H1 (cell line): ENCODE measurements at regions not wholly inside any gene's neighbourhood (a gene's known extent, or its start where the extent isn't known, plus 50 kb on each side); places are given as distances from the start of the nearest gene placed in this dataset.

Source experiments
- CTCF ChIA-PET: fragments of 300-600 bp; sonication (Branson Sonifier 250); formaldehyde crosslinking; loops from one replicate; lab custom pipeline; 2021; ENCODE audit not compliant: partially characterized antibody; lab: Charles Lee
- POLR2A ChIA-PET: fragments of 300-600 bp; sonication (Branson Sonifier 250); formaldehyde crosslinking; loops from one replicate; lab custom pipeline; 2021; ENCODE audit warnings: inconsistent platforms; ENCODE audit not compliant: partially characterized antibody; lab: Charles Lee
- DNase-seq, 2 experiments: peaks; one replicate each; pipeline versions ENCODE4 v3.0.0 to v3.0.0-alpha.2; 2010 to 2022; ENCODE audit warnings: low spot score in 2 of 2, low read depth in 1 of 2, mixed read lengths in 1 of 2
- FAIRE-seq: peaks from 2 replicates; lab custom pipeline; 2011; peaks lifted over from hg19 to GRCh38; lab: Jason Lieb, UNC
- H2AFZ ChIP-seq: 2 replicates; pipeline ENCODE4 v1.8.1; 2012; ENCODE audit warnings: low read length, inconsistent platforms
- H2AK5ac ChIP-seq: 2 replicates; pipeline ENCODE4 v1.6.1; 2013; ENCODE audit warnings: low read depth, low read length
- H2BK120ac ChIP-seq: replicated peaks from 2 replicates; pipeline ENCODE3; 2013; ENCODE audit warnings: low read depth, low read length, inconsistent platforms
- H2BK12ac ChIP-seq: 2 replicates; pipeline ENCODE4 v1.6.1; 2013; ENCODE audit warnings: low read depth, low read length
- H2BK15ac ChIP-seq: 2 replicates; pipeline ENCODE4 v1.6.1; 2013; ENCODE audit warnings: low read length
- H2BK20ac ChIP-seq: 2 replicates; pipeline ENCODE4 v1.6.1; 2013; ENCODE audit warnings: low read length
- H2BK5ac ChIP-seq: 2 replicates; pipeline ENCODE4 v1.6.1; 2013; ENCODE audit warnings: low read depth, low read length
- H3K14ac ChIP-seq: 2 replicates; pipeline ENCODE4 v1.6.1; 2013; ENCODE audit warnings: inconsistent platforms; ENCODE audit not compliant: insufficient read length
- H3K18ac ChIP-seq: 2 replicates; pipeline ENCODE4 v1.6.1; 2013; ENCODE audit warnings: low read length; ENCODE audit errors: extremely low read depth
- H3K23ac ChIP-seq: 2 replicates; pipeline ENCODE4 v1.6.1; 2013; ENCODE audit warnings: inconsistent platforms; ENCODE audit not compliant: insufficient read length
- H3K23me2 ChIP-seq: 2 replicates; pipeline ENCODE4 v1.6.1; 2013; ENCODE audit warnings: low read depth, low read length
- H3K27ac ChIP-seq: 2 replicates; pipeline ENCODE4 v1.6.1; 2011; ENCODE audit warnings: low read depth, low read length, inconsistent platforms
- H3K27me3 ChIP-seq, 4 experiments: replicated peaks in 1 of 4; 1 replicate in 1 of 4; 2 replicates in 3 of 4; pipeline versions ENCODE4 v1.6.1 to v1.8.1; 2011 to 2013; ENCODE audit warnings: low read length in 3 of 4, mild to moderate bottlenecking in 3 of 4, inconsistent platforms in 2 of 4, mixed read lengths in 2 of 4, moderate library complexity in 1 of 4; ENCODE audit not compliant: control insufficient read depth in 3 of 4, insufficient read depth in 3 of 4; ENCODE audit errors: extremely low read depth in 1 of 4
- H3K36me3 ChIP-seq, 4 experiments: 2 replicates each; pipeline versions ENCODE4 v1.6.1 to v1.8.1; 2011 to 2013; ENCODE audit warnings: mild to moderate bottlenecking in 4 of 4, low read length in 3 of 4, moderate library complexity in 2 of 4, control low read depth in 1 of 4, inconsistent platforms in 1 of 4; ENCODE audit not compliant: insufficient read depth in 4 of 4, control insufficient read depth in 2 of 4
- H3K4ac ChIP-seq: replicated peaks from 2 replicates; pipeline ENCODE3; 2013; ENCODE audit warnings: low read length, low read depth, mixed read lengths, inconsistent platforms; ENCODE audit not compliant: insufficient read length
- H3K4me1 ChIP-seq, 4 experiments: replicated peaks in 1 of 4; 1 replicate in 1 of 4; 2 replicates in 3 of 4; pipeline versions ENCODE4 v1.6.1 to v1.8.1; 2011 to 2013; ENCODE audit warnings: low read length in 3 of 4, inconsistent platforms in 2 of 4, mixed read lengths in 1 of 4; ENCODE audit not compliant: insufficient read depth in 4 of 4, control insufficient read depth in 3 of 4
- H3K4me2 ChIP-seq, 2 experiments: 2 replicates each; pipeline versions ENCODE4 v1.6.1 to v1.8.1; 2011 to 2013; ENCODE audit warnings: low read depth in 2 of 2, low read length in 2 of 2, control low read depth in 1 of 2, inconsistent platforms in 1 of 2, mild to moderate bottlenecking in 1 of 2; ENCODE audit not compliant: insufficient read depth in 1 of 2
- H3K4me3 ChIP-seq, 4 experiments: fragments of 200-600, 300-600 bp in 1 of 4; sonication (generic), shearing (Covaris generic), sonication (Bioruptor Twin) in 1 of 4; 2 replicates each; pipeline versions ENCODE4 v1.5.1 to v1.8.1; 2011 to 2016; ENCODE audit warnings: low read length in 4 of 4, low read depth in 3 of 4, control low read depth in 2 of 4, inconsistent platforms in 2 of 4, mild to moderate bottlenecking in 2 of 4, mixed read lengths in 1 of 4, moderate library complexity in 1 of 4; ENCODE audit not compliant: insufficient read depth in 2 of 4; ENCODE audit errors: extremely low read depth in 1 of 4
- H3K56ac ChIP-seq: replicated peaks from 2 replicates; pipeline ENCODE3; 2013; ENCODE audit warnings: low read depth, mild to moderate bottlenecking, mixed read lengths, low read length, inconsistent platforms; ENCODE audit not compliant: insufficient read length
- H3K79me1 ChIP-seq: 2 replicates; pipeline ENCODE4 v1.6.1; 2013; ENCODE audit warnings: low read depth, low read length, control low read depth
- H3K79me2 ChIP-seq, 2 experiments: 2 replicates each; pipeline versions ENCODE4 v1.6.1 to v1.8.1; 2012 to 2013; ENCODE audit warnings: low read length in 2 of 2, mild to moderate bottlenecking in 2 of 2, inconsistent platforms in 1 of 2; ENCODE audit not compliant: insufficient read depth in 2 of 2, control insufficient read depth in 1 of 2
- H3K9ac ChIP-seq, 4 experiments: replicated peaks in 1 of 4; 1 replicate in 1 of 4; 2 replicates in 3 of 4; pipeline versions ENCODE4 v1.6.1 to v1.8.1; 2011 to 2013; ENCODE audit warnings: low read depth in 3 of 4, low read length in 3 of 4, control low read depth in 2 of 4, mild to moderate bottlenecking in 2 of 4, moderate library complexity in 2 of 4, inconsistent platforms in 1 of 4; ENCODE audit errors: extremely low read depth in 1 of 4
- H3K9me3 ChIP-seq, 2 experiments: 2 replicates each; pipeline versions ENCODE4 v1.6.1 to v1.8.1; 2012 to 2013; ENCODE audit warnings: mild to moderate bottlenecking in 2 of 2, moderate library complexity in 2 of 2, control low read depth in 1 of 2, inconsistent platforms in 1 of 2, low read depth in 1 of 2, low read length in 1 of 2, mixed read lengths in 1 of 2; ENCODE audit not compliant: insufficient read depth in 2 of 2
- H4K20me1 ChIP-seq, 2 experiments: replicated peaks in 1 of 2; 2 replicates each; pipeline versions ENCODE3 to v1.8.1; 2011 to 2013; ENCODE audit warnings: inconsistent platforms in 2 of 2, low read length in 2 of 2, mild to moderate bottlenecking in 1 of 2; ENCODE audit not compliant: insufficient read depth in 2 of 2, control insufficient read depth in 1 of 2
- H4K5ac ChIP-seq: 2 replicates; pipeline ENCODE4 v1.6.1; 2013; ENCODE audit warnings: low read length, low read depth, mixed read lengths, inconsistent platforms; ENCODE audit not compliant: insufficient read length
- H4K8ac ChIP-seq: 2 replicates; pipeline ENCODE4 v1.8.0; 2013; ENCODE audit warnings: mild to moderate bottlenecking, moderate library complexity, low read length, inconsistent platforms; ENCODE audit not compliant: insufficient read depth; ENCODE audit errors: extremely low read depth
- H4K91ac ChIP-seq: replicated peaks from 2 replicates; pipeline ENCODE3; 2013; ENCODE audit warnings: low read length, mixed read lengths, inconsistent platforms; ENCODE audit not compliant: insufficient read length
- ASH2L ChIP-seq: fragments of 200-600, 300-600 bp; sonication (generic); IDR thresholded peaks from one replicate; pipeline ENCODE4 v1.7.1; 2017; ENCODE audit warnings: low read length
- BACH1 ChIP-seq: IDR thresholded peaks from 2 replicates; pipeline ENCODE4 v1.6.1; 2012; ENCODE audit warnings: low read length, improper control_type of control experiment
- CBX5 ChIP-seq: fragments of 300-800, 300-1000 bp; sonication (generic); IDR thresholded peaks from 2 replicates; pipeline ENCODE4 v1.7.1; 2016; ENCODE audit warnings: antibody characterized with exemption, low read length, low read depth
- EP300 ChIP-seq, 2 experiments: IDR thresholded peaks; 1 replicate in 1 of 2; 2 replicates in 1 of 2; pipeline ENCODE4 v1.6.1; 2011 to 2012; ENCODE audit warnings: low read depth in 2 of 2, low read length in 2 of 2, mild to moderate bottlenecking in 2 of 2, borderline replicate concordance in 1 of 2, inconsistent platforms in 1 of 2, moderate library complexity in 1 of 2
- EZH2 ChIP-seq: fragments of 200-600 bp; sonication (generic); IDR thresholded peaks from 2 replicates; pipeline ENCODE4 v1.7.1; 2012; ENCODE audit warnings: low read depth, mild to moderate bottlenecking, moderate library complexity, low read length, inconsistent platforms; ENCODE audit not compliant: severe bottlenecking
- HDAC6 ChIP-seq: IDR thresholded peaks from one replicate; pipeline ENCODE4 v1.7.1; 2012; ENCODE audit warnings: low read depth, mild to moderate bottlenecking, inconsistent platforms, low read length, moderate library complexity
- NRF1 ChIP-seq: IDR thresholded peaks from 2 replicates; pipeline ENCODE4 v1.6.1; 2011; ENCODE audit warnings: mild to moderate bottlenecking, low read depth, low read length, improper control_type of control experiment
- RNF2 ChIP-seq: fragments of 200-900, 300-1000 bp; sonication (generic); IDR thresholded peaks from 2 replicates; pipeline ENCODE4 v1.7.1; 2016; ENCODE audit warnings: borderline replicate concordance, low read depth, mild to moderate bottlenecking, antibody characterized with exemption, low read length; ENCODE audit not compliant: poor library complexity, severe bottlenecking; ENCODE audit errors: missing control alignments
- RXRA ChIP-seq: IDR thresholded peaks from 2 replicates; pipeline ENCODE4 v1.6.1; 2011; ENCODE audit warnings: low read depth, mild to moderate bottlenecking, low read length, moderate library complexity; ENCODE audit not compliant: insufficient read depth
- SP1 ChIP-seq: IDR thresholded peaks from 2 replicates; pipeline ENCODE4 v1.6.1; 2011; ENCODE audit warnings: low read depth, low read length
- SP2 ChIP-seq: IDR thresholded peaks from 2 replicates; pipeline ENCODE4 v1.6.1; 2012; ENCODE audit warnings: mild to moderate bottlenecking, low read length, inconsistent platforms
- SUZ12 ChIP-seq: fragments of 200-600 bp; sonication (generic); IDR thresholded peaks from 2 replicates; pipeline ENCODE4 v1.6.1; 2012; ENCODE audit warnings: mild to moderate bottlenecking, inconsistent platforms, low read length, moderate library complexity, mixed read lengths
- WGBS, 2 experiments: shearing (Covaris generic) in 1 of 2; methylation state at CpG; one replicate each; pipeline versions ENCODE4 v1.1.6 to v1.1.7; 2013 to 2015; ENCODE audit warnings: low lambda C conversion rate in 2 of 2, mixed read lengths in 2 of 2, inconsistent platforms in 1 of 2, low coverage in 1 of 2, missing lambda C conversion rate in 1 of 2; ENCODE audit not compliant: insufficient replicate concordance in 2 of 2, insufficient coverage in 1 of 2, insufficient read length in 1 of 2; ENCODE audit errors: extremely low coverage in 1 of 2, missing lambda C conversion rate in 1 of 2; 5-methylcytosine and 5-hydroxymethylcytosine counted together

GRCh38 chr10:29021591-29021990 is 267.3 kb upstream of the LYZL1 start:
- Histone ChIP-seq H2BK12ac (no peak overlapping the region), H2BK120ac (no peak overlapping the region), H3K23me2 (no peaks in the 10 kb centered on the region), H3K9me3 (no peaks in the 10 kb centered on the region), H2AFZ (no peak overlapping the region), H2BK15ac (no peak overlapping the region), H2BK20ac (no peak overlapping the region), H3K79me1 (no peaks in the 10 kb centered on the region), H4K20me1 (no peaks in the 10 kb centered on the region), H3K9ac (no peak overlapping the region), H2BK5ac (no peak overlapping the region), H3K4me1 (peaks cover 0 to 3% (median 1%) of the 10 kb centered on the region in 4 experiments; a peak in 2 of 7 replicates), H3K14ac (no peak overlapping the region), H4K8ac (no peak overlapping the region), H3K18ac (no peak overlapping the region), H3K27me3 (no peaks in the 10 kb centered on the region), H3K4me2 (no peak overlapping the region), H3K23ac (no peak overlapping the region), H3K79me2 (no peaks in the 10 kb centered on the region), H3K4me3 (no peak overlapping the region), H4K5ac (no peak overlapping the region), H3K36me3 (no peaks in the 10 kb centered on the region), H3K27ac (no peak overlapping the region), H3K4ac (no peak overlapping the region), H3K56ac (no peak overlapping the region), H4K91ac (no peak overlapping the region), H2AK5ac (no peak overlapping the region)
- CTCF ChIA-PET, result interaction anchor here (1.0 to 2.0 kb wide), 2 partner anchors 20 to 108 kb away, joined by 4 to 6 read pairs; no protein-coding TSS in a partner anchor
- POLR2A ChIA-PET, result no interaction called here
- DNase-seq (no peak), FAIRE-seq (no peak)
- whole genome bisulfite sequencing, 2 experiments, result 94% methylated on average over 3 of the region's 3 CpGs; no CpG with 5 or more reads in 1 of the 2 experiments
- TF ChIP-seq HDAC6 (no peak), RNF2 (no peak), ASH2L (no peak), EP300 (IDR thresholded peaks at IDR 0.05; ENCODE audit: borderline replicate concordance in 1 of 2, low read depth in 2 of 2, low read length in 2 of 2) (no peak), EZH2 (no peak), SP2 (no peak), BACH1 (no peak), SP1 (no peak), SUZ12 (no peak), CBX5 (no peak), RXRA (no peak), NRF1 (no peak)
